GM12872 (cell line): ENCODE measurements at regions not wholly inside any gene's neighbourhood (a gene's known extent, or its start where the extent isn't known, plus 50 kb on each side); places are given as distances from the start of the nearest gene placed in this dataset.

Source experiments
- CTCF ChIP-seq: IDR thresholded peaks from 3 replicates; pipeline ENCODE4 v1.5.1; 2011; ENCODE audit warnings: low read depth, mild to moderate bottlenecking, low read length, moderate library complexity; ENCODE audit not compliant: insufficient read depth

GRCh38 chr2:72006188-72006736 is 141.4 kb downstream of the CYP26B1 start:
- TF ChIP-seq CTCF, result no peak

GRCh38 chr2:72004976-72005375 is 142.7 kb downstream of the CYP26B1 start:
- no peak for TF ChIP-seq CTCF

GRCh38 chr2:72004201-72004915 is 143.3 kb downstream of the CYP26B1 start:
- no peak for TF ChIP-seq CTCF

- TF ChIP-seq CTCF, result no peak
Measured at GRCh38 chr2:72003796-72004195, 143.9 kb downstream of the CYP26B1 start.

GRCh38 chr2:72003124-72003523 is 144.5 kb downstream of the CYP26B1 start:
- TF ChIP-seq CTCF, result no peak

GRCh38 chr2:72001937-72002690 is 145.5 kb downstream of the CYP26B1 start:
- no peak for TF ChIP-seq CTCF

- TF ChIP-seq CTCF, result no peak
Measured at GRCh38 chr2:72000110-72000509, 147.6 kb downstream of the CYP26B1 start.
